Activated CD8-positive, alpha-beta memory T cell treated with anti-CD3 and anti-CD28 coated beads for 1 hour (primary cell): ENCODE measurements at regions not wholly inside any gene's neighbourhood (a gene's known extent, or its start where the extent isn't known, plus 50 kb on each side); places are given as distances from the start of the nearest gene placed in this dataset.
A peak's percentile ranks its signal among the peaks of the same experiment; 100 is the strongest.

Source experiments
- DNase-seq, 2 donors: peaks; one replicate each; pipeline ENCODE4 v3.0.0-alpha.2; 2020; ENCODE audit warnings: low read depth in 1 of 2; ENCODE audit errors: extremely low read depth in 1 of 2

DNA sequence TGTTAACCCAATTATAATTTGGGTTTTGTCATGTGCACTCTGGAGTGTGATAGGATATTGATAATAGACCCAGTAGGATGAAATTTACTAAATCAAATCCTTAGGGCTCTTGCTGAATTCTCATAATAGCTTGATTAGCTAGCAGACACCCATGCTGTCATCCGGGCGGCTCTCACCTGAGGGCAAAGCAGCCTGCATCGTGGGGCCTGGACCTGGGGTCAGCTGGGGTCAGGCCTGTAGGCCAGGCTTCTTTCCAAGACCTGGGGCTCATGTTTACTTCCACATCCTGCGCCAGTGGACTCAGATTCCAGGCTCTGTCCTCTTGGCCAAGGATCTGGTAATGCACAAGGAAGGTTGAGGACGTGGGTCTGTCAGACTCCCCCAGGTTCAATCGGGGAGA is 486.3 kb downstream of the NPHP4 start:
- no peak for DNase-seq

DNA sequence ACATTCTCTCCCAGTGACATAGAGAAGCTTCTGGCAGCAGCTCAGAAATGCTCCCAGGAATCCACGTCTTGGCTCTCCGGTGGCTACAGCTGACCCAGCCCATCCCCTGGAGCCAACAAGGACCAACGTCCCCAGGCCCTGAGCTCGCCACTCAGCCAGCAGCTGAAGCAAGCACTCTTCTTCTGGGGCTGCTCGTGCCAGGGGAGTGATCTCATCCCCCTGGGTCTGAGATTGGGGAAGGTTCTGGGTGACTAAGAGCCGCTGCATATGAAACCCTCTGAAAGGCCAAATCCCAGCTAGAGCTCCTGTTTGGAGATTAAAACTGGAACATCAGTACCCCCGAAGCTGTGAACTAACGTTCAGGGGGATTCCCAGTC is 487.9 kb downstream of the NPHP4 start:
- DNase-seq = no peak

DNA sequence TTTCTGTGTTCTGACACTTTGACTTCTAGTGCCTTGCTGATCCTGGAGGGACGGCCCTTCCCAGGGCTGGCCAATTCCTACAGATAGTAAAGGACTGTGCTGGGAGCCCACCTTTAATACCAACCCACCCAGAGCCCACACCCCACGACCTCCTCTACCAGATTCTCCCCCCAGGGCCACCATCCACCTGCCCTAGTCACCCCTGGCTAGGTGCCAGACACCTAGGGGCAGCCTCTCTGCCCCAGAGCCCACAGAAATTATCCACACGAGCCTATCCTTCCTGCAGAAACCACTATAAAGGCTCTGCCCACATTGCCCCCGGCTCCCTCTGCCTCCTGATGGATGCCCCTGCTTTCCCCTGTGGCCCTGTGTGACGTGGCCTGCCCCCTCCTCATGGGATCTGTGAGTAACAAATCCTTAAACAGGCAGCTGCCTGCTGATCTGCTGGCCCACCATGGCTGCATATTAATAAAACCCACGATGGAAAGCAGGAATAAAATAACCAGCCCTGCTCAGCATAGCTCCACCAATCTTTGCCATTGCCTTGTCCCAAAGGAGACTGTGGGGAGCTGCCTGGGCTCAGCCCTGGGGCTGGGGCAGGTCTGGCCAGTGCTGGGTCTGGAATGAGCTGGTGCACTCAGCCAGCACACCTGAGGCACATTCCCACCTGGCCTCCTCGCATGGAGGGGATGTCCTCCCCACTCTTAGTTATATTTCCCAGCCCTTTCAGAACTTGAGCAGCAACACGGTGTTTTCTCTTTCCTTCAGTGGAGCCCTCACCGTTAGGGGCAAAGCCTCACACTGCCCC is 488.5 kb downstream of the NPHP4 start:
- no peak for DNase-seq

DNA sequence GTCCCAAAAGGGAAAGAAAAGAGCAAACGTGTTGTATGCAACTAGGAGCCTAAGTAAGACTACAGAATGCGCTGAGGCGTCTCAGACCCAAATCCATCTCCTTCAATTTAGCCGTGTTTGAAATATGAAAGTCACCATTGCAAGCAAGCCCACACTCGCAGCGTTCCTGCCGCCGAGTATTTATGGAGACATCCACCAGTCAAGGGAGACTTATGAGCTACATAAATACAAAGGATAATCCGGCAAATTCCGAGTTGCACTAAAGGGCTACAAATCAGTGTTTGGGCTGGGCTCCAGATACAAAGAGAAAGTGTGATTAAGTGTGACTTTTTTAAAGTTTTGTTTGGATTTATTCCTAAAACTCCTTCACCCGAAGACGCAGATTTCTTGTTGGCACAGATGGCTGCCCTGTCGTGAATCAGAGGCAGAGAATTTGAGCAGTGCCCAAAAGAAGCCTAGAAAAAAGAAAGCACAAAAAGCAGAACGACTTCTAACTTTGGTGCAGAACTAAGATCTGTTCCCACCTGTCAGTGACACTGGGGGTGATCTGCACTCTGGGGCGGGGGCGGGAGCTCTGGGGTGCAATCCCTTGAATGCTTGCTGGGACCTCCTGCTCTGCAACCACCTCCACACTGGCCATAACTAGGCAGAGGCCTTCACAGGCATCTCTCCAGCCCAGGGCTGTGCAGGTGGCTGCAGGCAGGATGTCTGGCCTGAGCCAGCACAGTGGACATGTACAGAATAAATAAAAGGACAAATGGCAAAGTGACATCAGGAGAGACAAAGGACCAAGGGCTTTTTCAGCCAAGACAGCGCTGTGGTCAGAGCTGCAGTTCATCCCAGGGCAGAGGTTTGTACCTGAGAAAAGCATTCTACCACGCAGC is 489.7 kb downstream of the NPHP4 start:
- DNase-seq = no peak

DNA sequence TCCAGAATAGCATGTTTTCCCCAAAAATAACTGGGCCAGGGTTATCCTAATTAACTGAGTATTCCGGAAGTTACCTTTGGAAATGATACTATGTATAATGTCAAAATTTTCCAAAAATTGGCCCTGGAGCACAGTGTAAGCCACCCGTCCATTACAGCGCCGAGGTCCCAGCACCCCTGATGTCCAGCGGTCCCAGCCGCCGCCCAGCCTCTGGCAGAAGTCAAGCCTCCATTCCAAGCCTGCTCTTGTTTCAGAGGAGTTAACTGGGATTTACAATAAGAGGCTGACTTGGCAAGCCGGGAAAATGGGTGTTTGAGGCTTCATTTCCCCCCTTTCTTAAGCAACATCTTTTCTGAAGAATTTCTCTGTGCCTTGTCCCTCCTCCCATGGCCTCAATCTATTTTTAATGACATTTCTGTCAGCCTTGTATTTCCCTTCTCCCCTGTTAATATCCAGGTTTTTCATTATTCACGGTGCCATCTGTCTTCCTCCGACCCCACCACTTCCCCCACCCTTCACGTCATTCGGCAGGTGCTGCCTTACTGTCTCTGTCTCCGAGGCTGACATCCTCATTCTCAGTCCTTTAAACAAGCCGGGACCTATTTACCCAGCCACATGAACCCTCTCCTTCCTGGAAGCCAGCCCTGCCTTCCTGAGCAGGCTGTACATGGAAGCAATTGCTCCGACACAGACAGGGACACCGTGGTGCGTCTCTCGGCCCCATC is 490.9 kb downstream of the NPHP4 start:
- no peak for DNase-seq

DNA sequence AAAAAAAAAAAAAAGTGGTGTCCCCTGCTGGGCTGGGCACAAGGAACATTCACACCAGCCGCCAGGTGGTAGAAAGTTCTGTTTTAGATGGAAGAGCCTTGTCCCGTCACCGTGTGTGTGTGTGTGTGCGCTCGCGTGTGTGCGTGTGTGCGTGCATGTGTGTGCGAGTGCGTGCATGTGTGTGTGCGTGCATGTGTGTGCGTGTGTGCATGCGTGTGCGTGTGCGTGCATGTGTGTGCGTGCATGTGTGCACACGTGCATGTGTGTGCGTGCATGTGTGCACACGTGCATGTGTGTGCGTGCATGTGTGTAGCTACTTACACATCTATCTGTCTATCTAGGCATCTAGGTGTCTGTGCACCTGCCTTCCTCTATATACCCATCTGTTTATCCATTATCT is 491.7 kb downstream of the NPHP4 start:
- DNase-seq = no peak

DNA sequence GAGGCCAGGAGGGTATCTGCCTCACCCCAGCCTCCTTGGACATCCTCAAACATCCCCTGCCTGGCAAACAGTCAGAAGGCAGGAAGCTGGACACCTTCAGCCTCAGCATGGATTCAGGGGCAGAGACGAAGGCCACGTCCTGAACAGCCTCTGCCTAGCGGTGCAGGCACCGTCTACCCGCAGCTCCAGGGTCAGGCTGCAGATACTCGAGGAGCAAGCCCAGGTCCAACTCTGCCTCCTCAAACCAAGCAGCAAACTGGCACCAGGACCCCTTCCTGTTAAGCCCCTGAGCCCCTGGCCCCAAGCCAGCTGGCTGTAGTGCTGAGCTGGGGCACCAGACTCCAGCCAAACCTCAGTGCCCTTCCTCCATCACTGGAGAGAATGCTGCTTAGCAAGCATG is 494.7 kb downstream of the NPHP4 start:
- DNase-seq = no peak

DNA sequence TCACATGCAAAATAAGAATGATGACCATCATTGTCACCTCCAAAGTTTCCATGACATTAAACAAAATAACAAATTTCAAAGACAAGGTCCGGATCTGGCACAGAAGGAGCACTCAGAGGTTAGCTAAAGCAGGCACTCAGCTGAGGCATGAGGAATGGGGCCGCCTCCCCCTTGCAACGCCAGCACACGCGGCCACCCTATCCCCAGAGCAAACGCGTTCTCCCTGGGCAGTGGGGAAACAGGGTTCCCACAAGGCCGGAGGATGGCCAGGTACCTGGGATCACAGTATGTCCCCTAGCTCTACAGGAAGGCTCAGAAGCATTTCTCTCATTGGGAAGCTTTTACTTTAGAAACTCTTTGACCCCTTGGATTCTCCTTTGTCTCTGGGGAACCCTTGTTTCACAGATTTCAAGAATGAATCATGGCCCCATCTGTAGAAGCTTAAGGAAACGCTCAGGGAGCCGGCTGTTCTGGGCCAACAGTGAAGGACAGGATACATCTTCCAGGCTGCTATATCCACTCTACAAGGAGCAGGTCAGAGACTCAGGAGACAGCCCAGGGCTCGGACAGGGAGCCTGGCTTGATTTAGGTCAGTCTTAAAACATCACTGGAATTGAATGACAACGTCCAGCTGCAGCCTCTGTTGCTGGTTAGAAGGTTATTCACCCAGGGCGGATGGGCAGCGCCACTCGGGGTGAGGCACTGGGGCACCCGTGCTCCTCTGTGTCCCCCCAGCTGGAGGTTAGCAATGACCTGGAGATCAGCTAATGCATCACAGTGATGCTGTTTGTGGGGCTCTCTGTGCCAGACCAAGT is 496.4 kb downstream of the NPHP4 start:
- DNase-seq = no peak

DNA sequence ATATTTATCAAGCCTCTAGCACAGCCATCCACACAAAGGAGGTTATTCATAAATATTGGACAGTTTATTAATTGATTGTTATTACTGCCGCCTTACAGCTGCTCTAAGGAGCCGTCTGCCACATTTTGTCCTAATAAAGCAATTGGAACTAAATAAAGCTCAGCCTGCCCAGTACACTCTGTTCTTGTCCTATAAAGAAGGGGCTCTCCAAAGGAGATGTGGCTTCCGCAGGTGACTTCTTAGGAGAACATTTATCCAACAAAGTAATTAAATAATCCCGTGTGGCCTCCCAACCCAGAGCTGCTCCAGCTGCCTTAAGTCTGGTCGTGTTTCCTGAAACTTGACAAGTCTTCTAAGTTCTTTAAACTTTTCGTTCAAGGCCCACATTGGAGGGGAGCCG is 497.7 kb downstream of the NPHP4 start:
- no peak for DNase-seq

DNA sequence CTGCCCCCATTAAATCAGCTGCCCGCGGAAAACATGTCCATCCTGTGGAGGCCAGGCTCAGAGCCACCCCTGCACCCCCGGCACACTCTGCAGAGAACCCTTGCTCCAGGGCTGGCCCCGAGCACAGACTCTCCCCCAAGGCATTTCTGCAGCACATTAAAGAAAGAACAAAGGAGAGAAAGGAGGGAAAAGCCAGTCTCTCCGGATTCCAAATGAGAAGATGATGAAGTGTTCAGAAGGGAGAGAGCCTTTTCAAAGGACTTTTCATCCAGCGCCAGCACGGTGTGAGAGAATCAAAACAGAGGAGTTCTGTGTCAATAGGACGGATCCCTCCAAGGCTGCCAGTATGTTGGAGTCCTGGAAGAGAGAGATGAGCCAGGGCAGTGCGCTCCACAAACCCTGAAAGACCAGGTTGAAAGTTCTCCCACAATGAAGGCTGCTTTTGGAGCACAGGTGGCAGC is 498.3 kb downstream of the NPHP4 start:
- no peak for DNase-seq

DNA sequence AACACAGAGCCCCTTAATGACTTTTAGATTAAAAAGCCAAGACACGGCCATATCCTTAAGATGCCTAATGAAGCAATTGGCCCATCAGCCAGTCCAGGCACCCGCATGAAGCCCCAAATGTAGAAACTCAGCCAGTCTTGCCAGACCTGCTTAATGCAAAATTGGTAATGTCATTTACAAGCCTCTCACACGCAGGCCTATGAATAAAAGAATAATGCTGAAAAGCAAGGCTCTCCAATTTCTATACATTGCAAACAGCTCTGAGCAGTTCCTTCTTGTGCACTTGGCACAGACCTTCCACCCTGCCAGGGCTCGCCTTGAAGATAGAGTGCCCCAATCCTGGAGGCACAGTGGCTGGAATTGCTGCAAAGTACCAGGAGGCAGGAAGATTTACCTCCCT is 498.9 kb downstream of the NPHP4 start:
- no peak for DNase-seq

DNA sequence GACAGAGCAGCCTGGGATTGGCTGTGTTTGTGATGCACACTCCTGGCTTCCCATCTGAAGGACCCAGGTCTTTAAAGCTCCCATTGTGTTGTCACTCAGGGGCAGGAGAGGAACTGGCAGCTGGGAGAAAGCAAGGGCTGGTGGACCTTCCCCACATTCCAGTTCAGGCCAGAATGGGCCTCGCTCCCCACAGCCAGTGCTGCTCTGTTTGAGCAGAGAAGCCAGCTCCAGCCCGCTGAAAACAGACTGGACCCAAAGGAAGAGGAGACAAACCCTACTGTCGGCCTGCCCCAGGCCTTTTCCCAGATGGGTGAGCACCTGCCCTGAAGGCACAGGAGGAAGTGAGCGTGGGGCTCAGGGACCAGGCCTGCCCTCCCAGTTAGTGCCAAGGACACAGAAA is 499.4 kb downstream of the NPHP4 start:
- no peak for DNase-seq

DNA sequence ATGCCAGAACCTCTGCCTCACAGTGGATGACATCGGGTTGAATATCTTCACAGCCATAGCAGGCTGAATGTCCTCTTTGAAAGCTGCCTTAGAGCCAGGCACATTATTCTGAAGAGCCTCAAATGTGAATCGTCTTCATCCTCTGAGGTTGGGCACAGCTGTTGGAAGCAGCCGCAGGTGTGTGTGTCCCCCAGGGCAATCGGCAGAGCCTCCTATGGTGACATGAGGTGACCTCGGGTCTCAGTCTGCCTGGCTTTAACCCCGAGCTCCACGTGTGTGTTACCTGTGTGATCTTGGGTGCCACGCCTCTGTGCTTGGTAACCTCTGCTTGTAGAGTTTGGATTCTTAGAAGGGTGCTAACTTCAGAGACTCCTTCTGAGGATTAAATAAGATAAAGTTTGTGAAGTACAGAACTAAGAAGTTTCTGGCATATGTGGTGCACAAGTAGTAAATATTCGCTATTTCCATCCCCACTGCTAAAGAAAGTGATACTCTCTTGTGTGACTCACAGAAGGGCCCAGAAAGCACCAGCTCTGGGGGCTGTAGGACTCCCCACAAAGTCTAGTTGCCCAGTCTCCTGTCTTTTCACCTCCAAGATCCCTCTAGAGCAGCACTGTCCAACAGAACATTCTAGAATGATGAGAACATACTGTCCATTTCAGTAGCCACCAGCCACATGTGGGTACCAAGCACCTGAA is 500.9 kb downstream of the NPHP4 start:
- DNase-seq = no peak

DNA sequence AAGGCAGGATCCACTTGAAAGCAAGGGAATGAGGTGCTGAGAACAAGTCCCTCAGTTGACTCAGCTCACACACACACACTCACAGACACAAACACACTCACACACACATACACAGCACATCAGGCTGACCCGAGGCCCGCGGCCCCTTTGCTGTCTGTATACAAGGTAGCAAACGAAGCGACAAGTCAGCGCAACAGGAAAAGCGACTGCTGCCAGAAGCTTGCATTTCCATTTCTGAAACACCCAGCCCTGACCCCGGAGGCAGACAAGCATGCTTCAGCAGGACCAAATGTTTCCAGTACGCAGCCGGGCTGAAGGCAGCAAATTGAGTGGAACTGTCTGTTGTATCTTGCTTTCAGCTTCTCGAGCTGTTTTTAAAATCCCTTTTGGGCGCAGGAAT is 501.6 kb downstream of the NPHP4 start:
- no peak for DNase-seq

DNA sequence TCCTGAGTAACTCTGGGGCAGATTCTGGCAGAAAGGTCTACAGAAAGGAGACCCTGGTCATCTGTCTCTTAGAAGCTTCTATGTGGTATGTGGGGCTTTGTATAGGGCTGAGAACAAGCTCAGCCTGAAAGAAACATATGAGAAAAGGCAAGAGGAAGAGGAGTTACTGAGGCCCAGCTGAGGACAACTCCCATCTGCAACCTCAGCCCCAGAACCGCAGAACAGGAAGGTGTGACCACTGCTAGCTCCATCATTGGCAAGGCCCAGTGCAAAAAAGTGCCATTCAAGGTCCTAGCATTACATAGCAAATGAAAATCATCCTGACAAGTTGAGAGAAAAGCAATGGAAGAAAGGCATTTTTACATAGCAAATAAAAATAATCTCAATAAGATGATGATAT is 503.8 kb downstream of the NPHP4 start:
- no peak for DNase-seq

DNA sequence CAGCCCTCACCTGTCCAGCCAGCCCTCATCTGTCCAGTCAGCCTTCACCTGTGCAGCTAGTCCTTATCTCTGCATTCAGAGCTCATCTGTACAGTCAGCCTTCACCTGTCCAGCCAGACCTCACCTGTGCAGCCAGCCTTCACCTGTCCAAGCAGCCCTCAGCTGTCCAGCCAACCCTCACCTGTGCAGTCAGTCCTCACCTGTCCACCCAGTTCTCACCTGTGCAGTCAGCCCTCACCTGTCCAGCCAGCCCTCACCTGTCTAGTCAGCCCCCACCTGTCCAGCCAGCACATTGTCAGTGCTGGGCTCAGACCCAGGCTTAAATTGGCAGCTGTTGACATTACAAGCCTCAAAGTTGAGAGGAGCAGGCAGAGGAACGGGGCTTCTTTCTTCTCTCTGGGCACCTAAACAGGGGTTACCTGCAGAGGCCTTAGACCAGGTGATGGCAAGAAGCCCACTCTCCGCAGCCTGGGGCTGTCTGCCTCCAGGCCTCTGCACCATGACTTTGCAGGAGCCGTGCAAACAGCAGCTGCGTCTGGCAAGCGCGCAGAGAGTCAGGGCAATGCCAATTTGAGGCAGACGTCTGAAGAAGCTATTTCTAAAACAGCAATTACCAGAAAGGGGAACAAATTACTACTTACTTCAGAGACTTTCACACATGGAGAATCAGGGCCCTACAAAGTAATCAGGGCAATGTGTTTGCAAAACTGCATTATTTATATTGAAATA is 506.1 kb downstream of the NPHP4 start:
- DNase-seq = no peak

DNA sequence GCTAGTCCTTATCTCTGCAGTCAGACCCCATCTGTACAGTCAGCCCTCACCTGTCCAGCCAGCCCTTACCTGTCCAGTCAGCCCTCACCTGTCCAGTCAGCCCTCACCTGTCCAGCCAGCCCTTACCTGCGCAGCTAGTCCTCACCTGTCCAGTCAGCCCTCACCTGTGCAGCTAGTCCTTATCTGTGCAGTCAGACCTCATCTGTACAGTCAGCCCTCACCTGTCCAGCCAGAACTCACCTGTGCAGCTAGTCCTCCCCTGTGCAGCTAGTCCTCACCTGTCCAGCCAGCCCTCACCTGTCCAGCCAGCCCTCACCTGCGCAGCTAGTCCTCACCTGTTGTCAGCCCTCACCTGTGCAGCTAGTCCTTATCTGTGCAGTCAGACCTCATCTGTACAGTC is 506.8 kb downstream of the NPHP4 start:
- DNase-seq = no peak

DNA sequence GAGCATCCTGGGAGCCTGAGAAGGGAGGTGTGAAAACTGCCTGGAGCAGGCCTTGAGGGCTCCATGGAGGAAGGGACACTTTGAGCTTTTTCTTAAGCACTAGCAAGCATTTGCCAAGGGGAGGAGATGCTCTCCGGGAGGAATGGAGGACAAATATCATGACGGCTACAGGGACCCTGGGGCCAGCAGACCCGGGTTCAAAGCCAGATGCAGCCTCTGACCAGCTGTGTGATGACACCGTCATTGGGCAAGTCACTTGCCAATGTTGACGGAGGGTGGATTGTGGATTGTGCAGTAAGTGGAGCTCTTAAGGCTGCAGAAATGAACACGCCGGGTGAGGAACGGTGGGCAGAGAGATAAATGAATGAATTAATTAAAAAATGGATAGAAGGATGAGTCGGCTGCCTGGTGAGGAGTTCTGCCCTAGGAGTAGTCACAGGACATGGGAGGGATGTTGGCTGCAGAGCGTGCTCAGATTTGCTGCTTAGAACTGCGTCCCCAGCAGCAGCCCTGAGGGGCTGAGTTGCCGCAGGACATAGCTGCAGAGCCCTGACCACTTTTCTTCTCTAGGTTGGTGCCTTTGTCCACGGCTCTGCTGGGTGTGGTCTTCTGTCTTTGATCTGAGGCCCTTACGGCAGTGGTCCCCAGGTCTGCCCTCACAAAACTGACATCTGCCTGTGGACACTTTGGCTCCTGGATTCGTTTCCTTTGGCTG is 507.6 kb downstream of the NPHP4 start:
- DNase-seq = no peak

DNA sequence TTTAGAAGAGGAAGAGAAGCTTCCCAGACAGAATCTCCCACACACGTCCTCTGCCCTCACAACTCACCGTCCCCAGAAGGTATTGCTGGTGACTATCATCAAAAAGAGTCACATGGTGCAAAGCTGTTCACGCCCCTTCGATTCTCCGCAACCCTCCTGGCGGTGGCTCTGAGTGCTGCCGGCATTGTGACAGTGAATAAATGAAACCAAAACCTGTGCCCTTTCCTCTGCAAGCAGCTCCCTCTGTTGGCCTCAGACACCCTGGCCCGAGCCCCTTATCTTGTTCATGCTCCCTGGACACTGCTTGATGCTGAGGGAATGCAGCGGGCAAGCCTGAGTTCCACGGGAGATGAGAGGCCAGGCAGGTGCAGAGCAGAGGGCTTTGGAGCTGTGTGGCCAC is 510.3 kb downstream of the NPHP4 start:
- DNase-seq = peak; percentile 1 to 7
